Peyer's patch (tissue), 4 donors: ENCODE measurements at regions not wholly inside any gene's neighbourhood (a gene's known extent, or its start where the extent isn't known, plus 50 kb on each side); places are given as distances from the start of the nearest gene placed in this dataset.

Experiments used
- DNase-seq, 3 donors: peaks; one replicate each; pipeline ENCODE4 v3.0.0-alpha.2; 2017 to 2019
- H3K27ac ChIP-seq, 4 donors: fragments of 200-600 bp; sonication (generic); one replicate each; pipeline ENCODE4 v1.5.1; 2016 to 2019
- H3K27me3 ChIP-seq, 2 donors: fragments of 200-600 bp; sonication (generic); one replicate each; pipeline ENCODE4 v1.5.1; 2019
- H3K36me3 ChIP-seq, 3 donors: fragments of 200-600 bp; sonication (generic); one replicate each; pipeline ENCODE4 v1.5.1; 2016 to 2019
- H3K4me1 ChIP-seq, 4 donors: fragments of 200-600 bp; sonication (generic); one replicate each; pipeline ENCODE4 v1.5.1; 2016 to 2019
- H3K4me3 ChIP-seq, 4 donors: fragments of 200-600 bp; sonication (generic); 1 replicate in 3 of 4; 2 replicates in 1 of 4; pipeline ENCODE4 v1.5.1; 2016 to 2019; ENCODE audit warnings: mild to moderate bottlenecking in 1 of 4
- H3K9me3 ChIP-seq, 4 donors: fragments of 200-600 bp; sonication (generic); one replicate each; pipeline ENCODE4 v1.5.1; 2016 to 2019; ENCODE audit warnings: mild to moderate bottlenecking in 1 of 4
- CTCF ChIP-seq, 6 experiments: fragments of 450-650 bp in 4 of 6; fragments of 200-600 bp in 2 of 6; sonication (generic) in 1 of 6; IDR thresholded peaks; one replicate each; pipeline ENCODE4 v1.5.1; 2017 to 2019; ENCODE audit warnings: antibody characterized with exemption in 6 of 6, mild to moderate bottlenecking in 3 of 6, moderate library complexity in 1 of 6
- POLR2A ChIP-seq, 2 donors: fragments of 450-650 bp; IDR thresholded peaks; one replicate each; pipeline ENCODE4 v1.5.1; 2017; ENCODE audit warnings: antibody characterized with exemption in 2 of 2, mild to moderate bottlenecking in 2 of 2, moderate library complexity in 2 of 2

- Histone ChIP-seq H3K36me3 (no peaks in the 10 kb centered on the region), H3K4me1 (no peaks in the 10 kb centered on the region), H3K9me3 (no peaks in the 10 kb centered on the region), H3K4me3 (no peak overlapping the region), H3K27me3 (no peaks in the 10 kb centered on the region), H3K27ac (no peak overlapping the region)
- DNase-seq: no peak
- TF ChIP-seq POLR2A (IDR thresholded peaks at IDR 0.05) (no peak), CTCF (IDR thresholded peaks at IDR 0.05) (no peak)
Observed at GRCh38 chr3:151560738-151561137, 99.9 kb upstream of the IGSF10 start.

- DNase-seq: no peak
- Histone ChIP-seq H3K4me3 (no peak overlapping the region), H3K9me3 (no peaks in the 10 kb centered on the region), H3K27me3 (no peaks in the 10 kb centered on the region), H3K27ac (no peak overlapping the region), H3K36me3 (no peaks in the 10 kb centered on the region), H3K4me1 (no peaks in the 10 kb centered on the region)
- no peak for TF ChIP-seq POLR2A (IDR thresholded peaks at IDR 0.05)
- no peak for TF ChIP-seq CTCF (IDR thresholded peaks at IDR 0.05)
Observed at GRCh38 chr3:151559736-151560135, 98.9 kb upstream of the IGSF10 start.

- Histone ChIP-seq H3K27ac (no peak overlapping the region), H3K4me1 (no peaks in the 10 kb centered on the region), H3K27me3 (no peaks in the 10 kb centered on the region), H3K4me3 (no peak overlapping the region), H3K9me3 (no peaks in the 10 kb centered on the region), H3K36me3 (no peaks in the 10 kb centered on the region)
- TF ChIP-seq CTCF (IDR thresholded peaks at IDR 0.05) (no peak), POLR2A (IDR thresholded peaks at IDR 0.05) (no peak)
- DNase-seq: no peak
Observed at GRCh38 chr3:151558661-151559060, 97.8 kb upstream of the IGSF10 start.

- H3K36me3 ChIP-seq: no peaks in the 10 kb centered on the region
- H3K4me3 ChIP-seq: no peak overlapping the region
- no peak overlapping the region for H3K27ac ChIP-seq
- H3K27me3 ChIP-seq: no peaks in the 10 kb centered on the region
- H3K4me1 ChIP-seq: no peaks in the 10 kb centered on the region
- DNase-seq: no peak
- H3K9me3 ChIP-seq: no peaks in the 10 kb centered on the region
- no peak for TF ChIP-seq CTCF (IDR thresholded peaks at IDR 0.05)
- TF ChIP-seq POLR2A (IDR thresholded peaks at IDR 0.05): no peak
Observed at GRCh38 chr3:151557068-151557840, 96.4 kb upstream of the IGSF10 start.

- TF ChIP-seq POLR2A (IDR thresholded peaks at IDR 0.05) (no peak), CTCF (IDR thresholded peaks at IDR 0.05) (no peak)
- H3K27ac ChIP-seq: no peak overlapping the region
- no peak for DNase-seq
Observed at GRCh38 chr3:151556596-151556995, 95.7 kb upstream of the IGSF10 start.

More at GRCh38 chr3:151556596-151556995, 95.7 kb upstream of the IGSF10 start:
- H3K4me1 ChIP-seq: no peaks in the 10 kb centered on the region
- no peaks in the 10 kb centered on the region for H3K9me3 ChIP-seq
- no peaks in the 10 kb centered on the region for H3K27me3 ChIP-seq
- H3K36me3 ChIP-seq: no peaks in the 10 kb centered on the region
- no peak overlapping the region for H3K4me3 ChIP-seq
